H1 (cell line): ENCODE measurements at regions not wholly inside any gene's neighbourhood (a gene's known extent, or its start where the extent isn't known, plus 50 kb on each side); places are given as distances from the start of the nearest gene placed in this dataset.

ENCODE experiments used
- CTCF ChIA-PET: fragments of 300-600 bp; sonication (Branson Sonifier 250); formaldehyde crosslinking; loops from one replicate; lab custom pipeline; 2021; ENCODE audit not compliant: partially characterized antibody; lab: Charles Lee
- POLR2A ChIA-PET: fragments of 300-600 bp; sonication (Branson Sonifier 250); formaldehyde crosslinking; loops from one replicate; lab custom pipeline; 2021; ENCODE audit warnings: inconsistent platforms; ENCODE audit not compliant: partially characterized antibody; lab: Charles Lee
- DNase-seq, 2 experiments: peaks; one replicate each; pipeline versions ENCODE4 v3.0.0 to v3.0.0-alpha.2; 2010 to 2022; ENCODE audit warnings: low spot score in 2 of 2, low read depth in 1 of 2, mixed read lengths in 1 of 2
- FAIRE-seq: peaks from 2 replicates; lab custom pipeline; 2011; peaks lifted over from hg19 to GRCh38; lab: Jason Lieb, UNC
- H2AFZ ChIP-seq: 2 replicates; pipeline ENCODE4 v1.8.1; 2012; ENCODE audit warnings: low read length, inconsistent platforms
- H2AK5ac ChIP-seq: 2 replicates; pipeline ENCODE4 v1.6.1; 2013; ENCODE audit warnings: low read depth, low read length
- H2BK120ac ChIP-seq: replicated peaks from 2 replicates; pipeline ENCODE3; 2013; ENCODE audit warnings: low read depth, low read length, inconsistent platforms
- H2BK12ac ChIP-seq: 2 replicates; pipeline ENCODE4 v1.6.1; 2013; ENCODE audit warnings: low read depth, low read length
- H2BK15ac ChIP-seq: 2 replicates; pipeline ENCODE4 v1.6.1; 2013; ENCODE audit warnings: low read length
- H2BK20ac ChIP-seq: 2 replicates; pipeline ENCODE4 v1.6.1; 2013; ENCODE audit warnings: low read length
- H2BK5ac ChIP-seq: 2 replicates; pipeline ENCODE4 v1.6.1; 2013; ENCODE audit warnings: low read depth, low read length
- H3K14ac ChIP-seq: 2 replicates; pipeline ENCODE4 v1.6.1; 2013; ENCODE audit warnings: inconsistent platforms; ENCODE audit not compliant: insufficient read length
- H3K18ac ChIP-seq: 2 replicates; pipeline ENCODE4 v1.6.1; 2013; ENCODE audit warnings: low read length; ENCODE audit errors: extremely low read depth
- H3K23ac ChIP-seq: 2 replicates; pipeline ENCODE4 v1.6.1; 2013; ENCODE audit warnings: inconsistent platforms; ENCODE audit not compliant: insufficient read length
- H3K23me2 ChIP-seq: 2 replicates; pipeline ENCODE4 v1.6.1; 2013; ENCODE audit warnings: low read depth, low read length
- H3K27ac ChIP-seq: 2 replicates; pipeline ENCODE4 v1.6.1; 2011; ENCODE audit warnings: low read depth, low read length, inconsistent platforms
- H3K27me3 ChIP-seq, 4 experiments: replicated peaks in 1 of 4; 1 replicate in 1 of 4; 2 replicates in 3 of 4; pipeline versions ENCODE4 v1.6.1 to v1.8.1; 2011 to 2013; ENCODE audit warnings: low read length in 3 of 4, mild to moderate bottlenecking in 3 of 4, inconsistent platforms in 2 of 4, mixed read lengths in 2 of 4, moderate library complexity in 1 of 4; ENCODE audit not compliant: control insufficient read depth in 3 of 4, insufficient read depth in 3 of 4; ENCODE audit errors: extremely low read depth in 1 of 4
- H3K36me3 ChIP-seq, 4 experiments: 2 replicates each; pipeline versions ENCODE4 v1.6.1 to v1.8.1; 2011 to 2013; ENCODE audit warnings: mild to moderate bottlenecking in 4 of 4, low read length in 3 of 4, moderate library complexity in 2 of 4, control low read depth in 1 of 4, inconsistent platforms in 1 of 4; ENCODE audit not compliant: insufficient read depth in 4 of 4, control insufficient read depth in 2 of 4
- H3K4ac ChIP-seq: replicated peaks from 2 replicates; pipeline ENCODE3; 2013; ENCODE audit warnings: low read length, low read depth, mixed read lengths, inconsistent platforms; ENCODE audit not compliant: insufficient read length
- H3K4me1 ChIP-seq, 4 experiments: replicated peaks in 1 of 4; 1 replicate in 1 of 4; 2 replicates in 3 of 4; pipeline versions ENCODE4 v1.6.1 to v1.8.1; 2011 to 2013; ENCODE audit warnings: low read length in 3 of 4, inconsistent platforms in 2 of 4, mixed read lengths in 1 of 4; ENCODE audit not compliant: insufficient read depth in 4 of 4, control insufficient read depth in 3 of 4
- H3K4me2 ChIP-seq, 2 experiments: 2 replicates each; pipeline versions ENCODE4 v1.6.1 to v1.8.1; 2011 to 2013; ENCODE audit warnings: low read depth in 2 of 2, low read length in 2 of 2, control low read depth in 1 of 2, inconsistent platforms in 1 of 2, mild to moderate bottlenecking in 1 of 2; ENCODE audit not compliant: insufficient read depth in 1 of 2
- H3K4me3 ChIP-seq, 4 experiments: fragments of 200-600, 300-600 bp in 1 of 4; sonication (generic), shearing (Covaris generic), sonication (Bioruptor Twin) in 1 of 4; 2 replicates each; pipeline versions ENCODE4 v1.5.1 to v1.8.1; 2011 to 2016; ENCODE audit warnings: low read length in 4 of 4, low read depth in 3 of 4, control low read depth in 2 of 4, inconsistent platforms in 2 of 4, mild to moderate bottlenecking in 2 of 4, mixed read lengths in 1 of 4, moderate library complexity in 1 of 4; ENCODE audit not compliant: insufficient read depth in 2 of 4; ENCODE audit errors: extremely low read depth in 1 of 4
- H3K56ac ChIP-seq: replicated peaks from 2 replicates; pipeline ENCODE3; 2013; ENCODE audit warnings: low read depth, mild to moderate bottlenecking, mixed read lengths, low read length, inconsistent platforms; ENCODE audit not compliant: insufficient read length
- H3K79me1 ChIP-seq: 2 replicates; pipeline ENCODE4 v1.6.1; 2013; ENCODE audit warnings: low read depth, low read length, control low read depth
- H3K79me2 ChIP-seq, 2 experiments: 2 replicates each; pipeline versions ENCODE4 v1.6.1 to v1.8.1; 2012 to 2013; ENCODE audit warnings: low read length in 2 of 2, mild to moderate bottlenecking in 2 of 2, inconsistent platforms in 1 of 2; ENCODE audit not compliant: insufficient read depth in 2 of 2, control insufficient read depth in 1 of 2
- H3K9ac ChIP-seq, 4 experiments: replicated peaks in 1 of 4; 1 replicate in 1 of 4; 2 replicates in 3 of 4; pipeline versions ENCODE4 v1.6.1 to v1.8.1; 2011 to 2013; ENCODE audit warnings: low read depth in 3 of 4, low read length in 3 of 4, control low read depth in 2 of 4, mild to moderate bottlenecking in 2 of 4, moderate library complexity in 2 of 4, inconsistent platforms in 1 of 4; ENCODE audit errors: extremely low read depth in 1 of 4
- H3K9me3 ChIP-seq, 2 experiments: 2 replicates each; pipeline versions ENCODE4 v1.6.1 to v1.8.1; 2012 to 2013; ENCODE audit warnings: mild to moderate bottlenecking in 2 of 2, moderate library complexity in 2 of 2, control low read depth in 1 of 2, inconsistent platforms in 1 of 2, low read depth in 1 of 2, low read length in 1 of 2, mixed read lengths in 1 of 2; ENCODE audit not compliant: insufficient read depth in 2 of 2
- H4K20me1 ChIP-seq, 2 experiments: replicated peaks in 1 of 2; 2 replicates each; pipeline versions ENCODE3 to v1.8.1; 2011 to 2013; ENCODE audit warnings: inconsistent platforms in 2 of 2, low read length in 2 of 2, mild to moderate bottlenecking in 1 of 2; ENCODE audit not compliant: insufficient read depth in 2 of 2, control insufficient read depth in 1 of 2
- H4K5ac ChIP-seq: 2 replicates; pipeline ENCODE4 v1.6.1; 2013; ENCODE audit warnings: low read length, low read depth, mixed read lengths, inconsistent platforms; ENCODE audit not compliant: insufficient read length
- H4K8ac ChIP-seq: 2 replicates; pipeline ENCODE4 v1.8.0; 2013; ENCODE audit warnings: mild to moderate bottlenecking, moderate library complexity, low read length, inconsistent platforms; ENCODE audit not compliant: insufficient read depth; ENCODE audit errors: extremely low read depth
- H4K91ac ChIP-seq: replicated peaks from 2 replicates; pipeline ENCODE3; 2013; ENCODE audit warnings: low read length, mixed read lengths, inconsistent platforms; ENCODE audit not compliant: insufficient read length
- CREB1 ChIP-seq: IDR thresholded peaks from 2 replicates; pipeline ENCODE4 v1.6.1; 2012; ENCODE audit warnings: inconsistent platforms
- EP300 ChIP-seq, 2 experiments: IDR thresholded peaks; 1 replicate in 1 of 2; 2 replicates in 1 of 2; pipeline ENCODE4 v1.6.1; 2011 to 2012; ENCODE audit warnings: low read depth in 2 of 2, low read length in 2 of 2, mild to moderate bottlenecking in 2 of 2, borderline replicate concordance in 1 of 2, inconsistent platforms in 1 of 2, moderate library complexity in 1 of 2
- RAD21 ChIP-seq, 2 experiments: IDR thresholded peaks in 1 of 2; conservative IDR thresholded peaks in 1 of 2; 2 replicates each; pipeline ENCODE4 v1.6.1; 2011; ENCODE audit warnings: low read depth in 2 of 2, low read length in 2 of 2, improper control_type of control experiment in 1 of 2, inconsistent platforms in 1 of 2, mild to moderate bottlenecking in 1 of 2, moderate library complexity in 1 of 2
- SIRT6 ChIP-seq: IDR thresholded peaks from one replicate; pipeline ENCODE4 v1.7.1; 2012; ENCODE audit warnings: low read length, inconsistent platforms
- SP1 ChIP-seq: IDR thresholded peaks from 2 replicates; pipeline ENCODE4 v1.6.1; 2011; ENCODE audit warnings: low read depth, low read length
- SUZ12 ChIP-seq: fragments of 200-600 bp; sonication (generic); IDR thresholded peaks from 2 replicates; pipeline ENCODE4 v1.6.1; 2012; ENCODE audit warnings: mild to moderate bottlenecking, inconsistent platforms, low read length, moderate library complexity, mixed read lengths
- WGBS, 2 experiments: shearing (Covaris generic) in 1 of 2; methylation state at CpG; one replicate each; pipeline versions ENCODE4 v1.1.6 to v1.1.7; 2013 to 2015; ENCODE audit warnings: low lambda C conversion rate in 2 of 2, mixed read lengths in 2 of 2, inconsistent platforms in 1 of 2, low coverage in 1 of 2, missing lambda C conversion rate in 1 of 2; ENCODE audit not compliant: insufficient replicate concordance in 2 of 2, insufficient coverage in 1 of 2, insufficient read length in 1 of 2; ENCODE audit errors: extremely low coverage in 1 of 2, missing lambda C conversion rate in 1 of 2; 5-methylcytosine and 5-hydroxymethylcytosine counted together
- TF ChIP-seq, protein P1 (sequence below): IDR thresholded peaks from 2 replicates; pipeline ENCODE4 v1.6.1; 2011; ENCODE audit warnings: low read length, improper control_type of control experiment

- ChIA-PET CTCF (no interaction called here), POLR2A (no interaction called here)
- H4K5ac ChIP-seq, result no peak overlapping the region
- H3K79me1 ChIP-seq, result no peaks in the 10 kb centered on the region
- no peaks in the 10 kb centered on the region for H3K9me3 ChIP-seq
- 91% methylated on average over 4 of the region's 4 CpGs; no CpG with 5 or more reads in 1 of the 2 experiments for WGBS, 2 experiments
- no peak overlapping the region for H2BK15ac ChIP-seq
- no peak overlapping the region for H4K91ac ChIP-seq
- H2BK20ac ChIP-seq, result no peak overlapping the region
- no peak overlapping the region for H3K27ac ChIP-seq
- H3K18ac ChIP-seq, result no peak overlapping the region
- no peaks in the 10 kb centered on the region for H3K79me2 ChIP-seq
- FAIRE-seq (no peak), DNase-seq (no peak)
- H2BK12ac ChIP-seq, result no peak overlapping the region
- H3K4me3 ChIP-seq, result no peak overlapping the region
- no peaks in the 10 kb centered on the region for H4K20me1 ChIP-seq
- H3K4me2 ChIP-seq, result no peak overlapping the region
- no peak overlapping the region for H2AK5ac ChIP-seq
- H3K23me2 ChIP-seq, result no peaks in the 10 kb centered on the region
- H2BK120ac ChIP-seq, result no peak overlapping the region
- TF ChIP-seq EP300 (IDR thresholded peaks at IDR 0.05; ENCODE audit: borderline replicate concordance in 1 of 2, low read depth in 2 of 2, low read length in 2 of 2) (no peak), RAD21 (IDR thresholded peaks at IDR 0.05 in 1 of 2, conservative IDR thresholded peaks at IDR 0.05 in 1 of 2; ENCODE audit: low read depth in 2 of 2, low read length in 2 of 2) (no peak), SIRT6 (no peak), SUZ12 (no peak), SP1 (no peak), CREB1 (no peak)
- TF ChIP-seq, protein P1, sequence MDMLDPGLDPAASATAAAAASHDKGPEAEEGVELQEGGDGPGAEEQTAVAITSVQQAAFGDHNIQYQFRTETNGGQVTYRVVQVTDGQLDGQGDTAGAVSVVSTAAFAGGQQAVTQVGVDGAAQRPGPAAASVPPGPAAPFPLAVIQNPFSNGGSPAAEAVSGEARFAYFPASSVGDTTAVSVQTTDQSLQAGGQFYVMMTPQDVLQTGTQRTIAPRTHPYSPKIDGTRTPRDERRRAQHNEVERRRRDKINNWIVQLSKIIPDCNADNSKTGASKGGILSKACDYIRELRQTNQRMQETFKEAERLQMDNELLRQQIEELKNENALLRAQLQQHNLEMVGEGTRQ, result no peak
- no peak overlapping the region for H3K14ac ChIP-seq
- H3K4me1 ChIP-seq, result no peaks in the 10 kb centered on the region
- H3K56ac ChIP-seq, result no peak overlapping the region
- H3K9ac ChIP-seq, result no peak overlapping the region
- H3K23ac ChIP-seq, result no peak overlapping the region
- H2AFZ ChIP-seq, result no peak overlapping the region
- H3K27me3 ChIP-seq, result no peaks in the 10 kb centered on the region
- H2BK5ac ChIP-seq, result no peak overlapping the region
- H3K4ac ChIP-seq, result no peak overlapping the region
- H3K36me3 ChIP-seq, result no peaks in the 10 kb centered on the region
- no peak overlapping the region for H4K8ac ChIP-seq
Measured at GRCh38 chr1:103367186-103367585, 158.3 kb upstream of the RNPC3 start.
